ENCODE measurements at regions not wholly inside any gene's neighbourhood (a gene's known extent, or its start where the extent isn't known, plus 50 kb on each side); places are given as distances from the start of the nearest gene placed in this dataset.
"Not testable (repeated sequence)": the region's sequence is repeated elsewhere in the genome, so short reads cannot be mapped to it uniquely, and the experiment has no call there.

- no peak for TF ChIP-seq CTCF (IDR thresholded peaks at IDR 0.05; ENCODE audit: low read depth, low read length)
- no peak for DNase-seq (ENCODE audit: low read depth, low spot score)
- Histone ChIP-seq H3K4me3 (ENCODE audit: low read depth, low read length) (no peak overlapping the region), H3K27ac (ENCODE audit: low read depth, low read length) (no peak overlapping the region), H3K9me3 (ENCODE audit: control insufficient read depth, insufficient read depth, low read length) (no peaks in the 10 kb centered on the region), H3K27me3 (ENCODE audit: control insufficient read depth, insufficient read depth, low read length) (no peaks in the 10 kb centered on the region)
- POLR2A ChIA-PET: no interaction called here
- CTCF ChIA-PET: no interaction called here
Measured at GRCh38 chr5:52013523-52013922, 630.3 kb downstream of the ISL1 start.

GRCh38 chr5:52015760-52016159 is 632.5 kb downstream of the ISL1 start:
- DNase-seq (ENCODE audit: low read depth, low spot score): no peak
- CTCF ChIA-PET: no interaction called here

GRCh38 chr5:52017567-52017966 is 634.3 kb downstream of the ISL1 start:
- TF ChIP-seq CTCF (IDR thresholded peaks at IDR 0.05; ENCODE audit: low read depth, low read length): no peak
- DNase-seq (ENCODE audit: low read depth, low spot score): no peak
- ChIA-PET POLR2A (no interaction called here), CTCF (no interaction called here)
- Histone ChIP-seq H3K9me3 (ENCODE audit: control insufficient read depth, insufficient read depth, low read length) (no peaks in the 10 kb centered on the region), H3K4me3 (ENCODE audit: low read depth, low read length) (no peak overlapping the region), H3K27ac (ENCODE audit: low read depth, low read length) (no peak overlapping the region), H3K27me3 (ENCODE audit: control insufficient read depth, insufficient read depth, low read length) (no peaks in the 10 kb centered on the region)

More at GRCh38 chr5:52015760-52016159, 632.5 kb downstream of the ISL1 start:
- no peak overlapping the region for H3K27ac ChIP-seq (ENCODE audit: low read depth, low read length)
- no peaks in the 10 kb centered on the region for H3K9me3 ChIP-seq (ENCODE audit: control insufficient read depth, insufficient read depth, low read length)
- POLR2A ChIA-PET: no interaction called here
- H3K27me3 ChIP-seq (ENCODE audit: control insufficient read depth, insufficient read depth, low read length): no peaks in the 10 kb centered on the region
- no peak overlapping the region for H3K4me3 ChIP-seq (ENCODE audit: low read depth, low read length)
- no peak for TF ChIP-seq CTCF (IDR thresholded peaks at IDR 0.05; ENCODE audit: low read depth, low read length)

- POLR2A ChIA-PET: no interaction called here
- no peak for DNase-seq (ENCODE audit: low read depth, low spot score)
- Histone ChIP-seq H3K27me3 (ENCODE audit: control insufficient read depth, insufficient read depth, low read length) (no peaks in the 10 kb centered on the region), H3K4me3 (ENCODE audit: low read depth, low read length) (no peak overlapping the region), H3K9me3 (ENCODE audit: control insufficient read depth, insufficient read depth, low read length) (no peaks in the 10 kb centered on the region; the same call in 1 of the 2 replicates), H3K27ac (ENCODE audit: low read depth, low read length) (no peak overlapping the region)
- TF ChIP-seq CTCF (IDR thresholded peaks at IDR 0.05; ENCODE audit: low read depth, low read length): no peak
- CTCF ChIA-PET: no interaction called here
Measured at GRCh38 chr5:52024359-52024758, 641.1 kb downstream of the ISL1 start.

- POLR2A ChIA-PET: not testable (repeated sequence)
Measured at GRCh38 chr5:52029836-52030235, 646.6 kb downstream of the ISL1 start.

GRCh38 chr5:52041842-52042241 is 658.6 kb downstream of the ISL1 start:
- Histone ChIP-seq H3K27ac (ENCODE audit: low read depth, low read length) (no peak overlapping the region), H3K9me3 (ENCODE audit: control insufficient read depth, insufficient read depth, low read length) (no peaks in the 10 kb centered on the region), H3K27me3 (ENCODE audit: control insufficient read depth, insufficient read depth, low read length) (no peaks in the 10 kb centered on the region), H3K4me3 (ENCODE audit: low read depth, low read length) (no peak overlapping the region)
- POLR2A ChIA-PET: no interaction called here
- DNase-seq (ENCODE audit: low read depth, low spot score): no peak
- TF ChIP-seq CTCF (IDR thresholded peaks at IDR 0.05; ENCODE audit: low read depth, low read length): no peak
- CTCF ChIA-PET: no interaction called here

More at GRCh38 chr5:52029836-52030235, 646.6 kb downstream of the ISL1 start:
- H3K27ac ChIP-seq (ENCODE audit: low read depth, low read length); H3K4me3 ChIP-seq (ENCODE audit: low read depth, low read length); CTCF ChIA-PET; H3K9me3 ChIP-seq (ENCODE audit: control insufficient read depth, insufficient read depth, low read length); H3K27me3 ChIP-seq (ENCODE audit: control insufficient read depth, insufficient read depth, low read length); DNase-seq (ENCODE audit: low read depth, low spot score): not testable (repeated sequence)
